H1 (cell line): ENCODE measurements at regions not wholly inside any gene's neighbourhood (a gene's known extent, or its start where the extent isn't known, plus 50 kb on each side); places are given as distances from the start of the nearest gene placed in this dataset.

Source experiments
- CTCF ChIA-PET: fragments of 300-600 bp; sonication (Branson Sonifier 250); formaldehyde crosslinking; loops from one replicate; lab custom pipeline; 2021; ENCODE audit not compliant: partially characterized antibody; lab: Charles Lee
- POLR2A ChIA-PET: fragments of 300-600 bp; sonication (Branson Sonifier 250); formaldehyde crosslinking; loops from one replicate; lab custom pipeline; 2021; ENCODE audit warnings: inconsistent platforms; ENCODE audit not compliant: partially characterized antibody; lab: Charles Lee
- DNase-seq, 2 experiments: peaks; one replicate each; pipeline versions ENCODE4 v3.0.0 to v3.0.0-alpha.2; 2010 to 2022; ENCODE audit warnings: low spot score in 2 of 2, low read depth in 1 of 2, mixed read lengths in 1 of 2
- FAIRE-seq: peaks from 2 replicates; lab custom pipeline; 2011; peaks lifted over from hg19 to GRCh38; lab: Jason Lieb, UNC
- H2AFZ ChIP-seq: 2 replicates; pipeline ENCODE4 v1.8.1; 2012; ENCODE audit warnings: low read length, inconsistent platforms
- H2AK5ac ChIP-seq: 2 replicates; pipeline ENCODE4 v1.6.1; 2013; ENCODE audit warnings: low read depth, low read length
- H2BK120ac ChIP-seq: replicated peaks from 2 replicates; pipeline ENCODE3; 2013; ENCODE audit warnings: low read depth, low read length, inconsistent platforms
- H2BK12ac ChIP-seq: 2 replicates; pipeline ENCODE4 v1.6.1; 2013; ENCODE audit warnings: low read depth, low read length
- H2BK15ac ChIP-seq: 2 replicates; pipeline ENCODE4 v1.6.1; 2013; ENCODE audit warnings: low read length
- H2BK20ac ChIP-seq: 2 replicates; pipeline ENCODE4 v1.6.1; 2013; ENCODE audit warnings: low read length
- H2BK5ac ChIP-seq: 2 replicates; pipeline ENCODE4 v1.6.1; 2013; ENCODE audit warnings: low read depth, low read length
- H3K14ac ChIP-seq: 2 replicates; pipeline ENCODE4 v1.6.1; 2013; ENCODE audit warnings: inconsistent platforms; ENCODE audit not compliant: insufficient read length
- H3K18ac ChIP-seq: 2 replicates; pipeline ENCODE4 v1.6.1; 2013; ENCODE audit warnings: low read length; ENCODE audit errors: extremely low read depth
- H3K23ac ChIP-seq: 2 replicates; pipeline ENCODE4 v1.6.1; 2013; ENCODE audit warnings: inconsistent platforms; ENCODE audit not compliant: insufficient read length
- H3K23me2 ChIP-seq: 2 replicates; pipeline ENCODE4 v1.6.1; 2013; ENCODE audit warnings: low read depth, low read length
- H3K27ac ChIP-seq: 2 replicates; pipeline ENCODE4 v1.6.1; 2011; ENCODE audit warnings: low read depth, low read length, inconsistent platforms
- H3K27me3 ChIP-seq, 4 experiments: replicated peaks in 1 of 4; 1 replicate in 1 of 4; 2 replicates in 3 of 4; pipeline versions ENCODE4 v1.6.1 to v1.8.1; 2011 to 2013; ENCODE audit warnings: low read length in 3 of 4, mild to moderate bottlenecking in 3 of 4, inconsistent platforms in 2 of 4, mixed read lengths in 2 of 4, moderate library complexity in 1 of 4; ENCODE audit not compliant: control insufficient read depth in 3 of 4, insufficient read depth in 3 of 4; ENCODE audit errors: extremely low read depth in 1 of 4
- H3K36me3 ChIP-seq, 4 experiments: 2 replicates each; pipeline versions ENCODE4 v1.6.1 to v1.8.1; 2011 to 2013; ENCODE audit warnings: mild to moderate bottlenecking in 4 of 4, low read length in 3 of 4, moderate library complexity in 2 of 4, control low read depth in 1 of 4, inconsistent platforms in 1 of 4; ENCODE audit not compliant: insufficient read depth in 4 of 4, control insufficient read depth in 2 of 4
- H3K4ac ChIP-seq: replicated peaks from 2 replicates; pipeline ENCODE3; 2013; ENCODE audit warnings: low read length, low read depth, mixed read lengths, inconsistent platforms; ENCODE audit not compliant: insufficient read length
- H3K4me1 ChIP-seq, 4 experiments: replicated peaks in 1 of 4; 1 replicate in 1 of 4; 2 replicates in 3 of 4; pipeline versions ENCODE4 v1.6.1 to v1.8.1; 2011 to 2013; ENCODE audit warnings: low read length in 3 of 4, inconsistent platforms in 2 of 4, mixed read lengths in 1 of 4; ENCODE audit not compliant: insufficient read depth in 4 of 4, control insufficient read depth in 3 of 4
- H3K4me2 ChIP-seq, 2 experiments: 2 replicates each; pipeline versions ENCODE4 v1.6.1 to v1.8.1; 2011 to 2013; ENCODE audit warnings: low read depth in 2 of 2, low read length in 2 of 2, control low read depth in 1 of 2, inconsistent platforms in 1 of 2, mild to moderate bottlenecking in 1 of 2; ENCODE audit not compliant: insufficient read depth in 1 of 2
- H3K4me3 ChIP-seq, 4 experiments: fragments of 200-600, 300-600 bp in 1 of 4; sonication (generic), shearing (Covaris generic), sonication (Bioruptor Twin) in 1 of 4; 2 replicates each; pipeline versions ENCODE4 v1.5.1 to v1.8.1; 2011 to 2016; ENCODE audit warnings: low read length in 4 of 4, low read depth in 3 of 4, control low read depth in 2 of 4, inconsistent platforms in 2 of 4, mild to moderate bottlenecking in 2 of 4, mixed read lengths in 1 of 4, moderate library complexity in 1 of 4; ENCODE audit not compliant: insufficient read depth in 2 of 4; ENCODE audit errors: extremely low read depth in 1 of 4
- H3K56ac ChIP-seq: replicated peaks from 2 replicates; pipeline ENCODE3; 2013; ENCODE audit warnings: low read depth, mild to moderate bottlenecking, mixed read lengths, low read length, inconsistent platforms; ENCODE audit not compliant: insufficient read length
- H3K79me1 ChIP-seq: 2 replicates; pipeline ENCODE4 v1.6.1; 2013; ENCODE audit warnings: low read depth, low read length, control low read depth
- H3K79me2 ChIP-seq, 2 experiments: 2 replicates each; pipeline versions ENCODE4 v1.6.1 to v1.8.1; 2012 to 2013; ENCODE audit warnings: low read length in 2 of 2, mild to moderate bottlenecking in 2 of 2, inconsistent platforms in 1 of 2; ENCODE audit not compliant: insufficient read depth in 2 of 2, control insufficient read depth in 1 of 2
- H3K9ac ChIP-seq, 4 experiments: replicated peaks in 1 of 4; 1 replicate in 1 of 4; 2 replicates in 3 of 4; pipeline versions ENCODE4 v1.6.1 to v1.8.1; 2011 to 2013; ENCODE audit warnings: low read depth in 3 of 4, low read length in 3 of 4, control low read depth in 2 of 4, mild to moderate bottlenecking in 2 of 4, moderate library complexity in 2 of 4, inconsistent platforms in 1 of 4; ENCODE audit errors: extremely low read depth in 1 of 4
- H3K9me3 ChIP-seq, 2 experiments: 2 replicates each; pipeline versions ENCODE4 v1.6.1 to v1.8.1; 2012 to 2013; ENCODE audit warnings: mild to moderate bottlenecking in 2 of 2, moderate library complexity in 2 of 2, control low read depth in 1 of 2, inconsistent platforms in 1 of 2, low read depth in 1 of 2, low read length in 1 of 2, mixed read lengths in 1 of 2; ENCODE audit not compliant: insufficient read depth in 2 of 2
- H4K20me1 ChIP-seq, 2 experiments: replicated peaks in 1 of 2; 2 replicates each; pipeline versions ENCODE3 to v1.8.1; 2011 to 2013; ENCODE audit warnings: inconsistent platforms in 2 of 2, low read length in 2 of 2, mild to moderate bottlenecking in 1 of 2; ENCODE audit not compliant: insufficient read depth in 2 of 2, control insufficient read depth in 1 of 2
- H4K5ac ChIP-seq: 2 replicates; pipeline ENCODE4 v1.6.1; 2013; ENCODE audit warnings: low read length, low read depth, mixed read lengths, inconsistent platforms; ENCODE audit not compliant: insufficient read length
- H4K8ac ChIP-seq: 2 replicates; pipeline ENCODE4 v1.8.0; 2013; ENCODE audit warnings: mild to moderate bottlenecking, moderate library complexity, low read length, inconsistent platforms; ENCODE audit not compliant: insufficient read depth; ENCODE audit errors: extremely low read depth
- H4K91ac ChIP-seq: replicated peaks from 2 replicates; pipeline ENCODE3; 2013; ENCODE audit warnings: low read length, mixed read lengths, inconsistent platforms; ENCODE audit not compliant: insufficient read length
- CHD2 ChIP-seq: IDR thresholded peaks from 2 replicates; pipeline ENCODE4 v1.6.1; 2012; ENCODE audit warnings: low read length, improper control_type of control experiment
- HDAC6 ChIP-seq: IDR thresholded peaks from one replicate; pipeline ENCODE4 v1.7.1; 2012; ENCODE audit warnings: low read depth, mild to moderate bottlenecking, inconsistent platforms, low read length, moderate library complexity
- KDM1A ChIP-seq: fragments of 200-600, 300-600 bp; sonication (generic); IDR thresholded peaks from 2 replicates; pipeline ENCODE4 v1.7.1; 2016; ENCODE audit warnings: mild to moderate bottlenecking, low read length, borderline replicate concordance
- POU5F1 ChIP-seq: IDR thresholded peaks from 2 replicates; pipeline ENCODE4 v1.6.1; 2011; ENCODE audit warnings: low read depth, mild to moderate bottlenecking, low read length, moderate library complexity
- SIN3A ChIP-seq, 2 experiments: IDR thresholded peaks in 1 of 2; conservative IDR thresholded peaks in 1 of 2; 2 replicates each; pipeline ENCODE4 v1.6.1; 2011 to 2012; ENCODE audit warnings: low read length in 2 of 2, improper control_type of control experiment in 1 of 2, low read depth in 1 of 2, mild to moderate bottlenecking in 1 of 2
- WGBS, 2 experiments: shearing (Covaris generic) in 1 of 2; methylation state at CpG; one replicate each; pipeline versions ENCODE4 v1.1.6 to v1.1.7; 2013 to 2015; ENCODE audit warnings: low lambda C conversion rate in 2 of 2, mixed read lengths in 2 of 2, inconsistent platforms in 1 of 2, low coverage in 1 of 2, missing lambda C conversion rate in 1 of 2; ENCODE audit not compliant: insufficient replicate concordance in 2 of 2, insufficient coverage in 1 of 2, insufficient read length in 1 of 2; ENCODE audit errors: extremely low coverage in 1 of 2, missing lambda C conversion rate in 1 of 2; 5-methylcytosine and 5-hydroxymethylcytosine counted together

DNA sequence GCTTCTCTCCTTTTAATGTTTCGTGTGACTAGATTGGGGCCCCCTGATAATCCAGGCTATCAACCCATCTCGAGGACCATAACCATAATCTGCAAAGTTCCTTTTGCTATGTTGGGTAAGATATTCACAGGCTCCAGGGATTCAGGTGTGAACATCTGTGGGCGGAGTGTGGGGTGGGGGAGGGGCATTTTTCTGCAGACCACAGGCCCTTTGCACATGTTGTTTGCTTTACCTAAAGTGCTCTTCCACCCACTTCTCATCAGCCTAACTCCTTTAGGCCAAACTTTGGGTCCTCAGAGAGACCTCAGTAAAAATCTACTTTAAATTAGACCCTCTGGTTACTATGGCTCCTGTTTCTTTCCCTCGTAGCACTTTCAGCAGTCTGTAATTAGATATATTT is 284.4 kb downstream of the WDR11 start:
- FAIRE-seq (no peak), DNase-seq (no peak)
- H3K18ac ChIP-seq = no peak overlapping the region
- H3K9ac ChIP-seq = no peak overlapping the region
- H2BK12ac ChIP-seq = no peak overlapping the region
- no peak overlapping the region for H3K23ac ChIP-seq
- no peak overlapping the region for H2AFZ ChIP-seq
- no peak overlapping the region for H2BK15ac ChIP-seq
- H4K91ac ChIP-seq = no peak overlapping the region
- H4K5ac ChIP-seq = no peak overlapping the region
- 89% methylated on average over 4 of the region's 4 CpGs; no CpG with 5 or more reads in 1 of the 2 experiments for WGBS, 2 experiments
- no peak overlapping the region for H2AK5ac ChIP-seq
- no peak overlapping the region for H3K27ac ChIP-seq
- H3K23me2 ChIP-seq = no peaks in the 10 kb centered on the region
- no peak overlapping the region for H2BK20ac ChIP-seq
- H3K36me3 ChIP-seq = no peaks in the 10 kb centered on the region
- ChIA-PET CTCF (no interaction called here), POLR2A (no interaction called here)
- H4K20me1 ChIP-seq = no peaks in the 10 kb centered on the region
- no peaks in the 10 kb centered on the region for H3K27me3 ChIP-seq
- no peak overlapping the region for H2BK120ac ChIP-seq
- H3K79me2 ChIP-seq = no peaks in the 10 kb centered on the region
- H3K4me3 ChIP-seq = no peak overlapping the region
- H3K9me3 ChIP-seq = no peaks in the 10 kb centered on the region
- H3K4ac ChIP-seq = no peak overlapping the region
- H3K56ac ChIP-seq = no peak overlapping the region
- H3K4me1 ChIP-seq = peaks cover 0 to 3% (median 0%) of the 10 kb centered on the region in 4 experiments; a peak in 1 of 7 replicates
- TF ChIP-seq SIN3A (conservative IDR thresholded peaks at IDR 0.05 in 1 of 2, IDR thresholded peaks at IDR 0.05 in 1 of 2; ENCODE audit: low read depth in 1 of 2, low read length in 2 of 2) (no peak), HDAC6 (no peak), KDM1A (peak; percentile 84; the same call in 1 of the 2 replicates), CHD2 (no peak), POU5F1 (no peak)
- H4K8ac ChIP-seq = no peak overlapping the region
- H2BK5ac ChIP-seq = no peak overlapping the region
- H3K79me1 ChIP-seq = no peaks in the 10 kb centered on the region
- no peak overlapping the region for H3K14ac ChIP-seq
- H3K4me2 ChIP-seq = no peak overlapping the region
